Left ventricle myocardium inferior (tissue), 1 donor: ENCODE measurements at regions not wholly inside any gene's neighbourhood (a gene's known extent, or its start where the extent isn't known, plus 50 kb on each side); places are given as distances from the start of the nearest gene placed in this dataset.
A peak's percentile ranks its signal among the peaks of the same experiment; 100 is the strongest.

ENCODE experiments used
- DNase-seq: peaks from one replicate; pipeline ENCODE4 v3.0.0-alpha.2; 2020
- H3K27ac ChIP-seq: fragments of 200-600 bp; replicated peaks from 2 replicates; pipeline ENCODE4 v1.8.0; 2021
- H3K27me3 ChIP-seq: fragments of 200-600 bp; 2 replicates; pipeline ENCODE4 v1.8.0; 2021; ENCODE audit warnings: low read depth
- H3K36me3 ChIP-seq: fragments of 200-600 bp; 2 replicates; pipeline ENCODE4 v1.8.0; 2021
- H3K4me1 ChIP-seq: fragments of 200-600 bp; 2 replicates; pipeline ENCODE4 v1.8.0; 2021
- H3K4me3 ChIP-seq: fragments of 200-600 bp; 2 replicates; pipeline ENCODE4 v1.8.0; 2021; ENCODE audit warnings: mild to moderate bottlenecking, moderate library complexity
- H3K9me3 ChIP-seq: fragments of 200-600 bp; replicated peaks from 2 replicates; pipeline ENCODE4 v1.8.0; 2021
- CTCF ChIP-seq: fragments of 200-600 bp; IDR thresholded peaks from 2 replicates; pipeline ENCODE4 v1.8.0; 2021; ENCODE audit warnings: antibody characterized with exemption, mild to moderate bottlenecking, borderline replicate concordance
- intact Hi-C: fragments of 100-400 bp; cut with micrococcal nuclease; formaldehyde crosslinking; loops from one replicate; pipeline ENCODE4 v1.11.0; 2022
- donor health status: DM: no; HTN: yes; CAD: no; lungs with severe emphysema.

DNA sequence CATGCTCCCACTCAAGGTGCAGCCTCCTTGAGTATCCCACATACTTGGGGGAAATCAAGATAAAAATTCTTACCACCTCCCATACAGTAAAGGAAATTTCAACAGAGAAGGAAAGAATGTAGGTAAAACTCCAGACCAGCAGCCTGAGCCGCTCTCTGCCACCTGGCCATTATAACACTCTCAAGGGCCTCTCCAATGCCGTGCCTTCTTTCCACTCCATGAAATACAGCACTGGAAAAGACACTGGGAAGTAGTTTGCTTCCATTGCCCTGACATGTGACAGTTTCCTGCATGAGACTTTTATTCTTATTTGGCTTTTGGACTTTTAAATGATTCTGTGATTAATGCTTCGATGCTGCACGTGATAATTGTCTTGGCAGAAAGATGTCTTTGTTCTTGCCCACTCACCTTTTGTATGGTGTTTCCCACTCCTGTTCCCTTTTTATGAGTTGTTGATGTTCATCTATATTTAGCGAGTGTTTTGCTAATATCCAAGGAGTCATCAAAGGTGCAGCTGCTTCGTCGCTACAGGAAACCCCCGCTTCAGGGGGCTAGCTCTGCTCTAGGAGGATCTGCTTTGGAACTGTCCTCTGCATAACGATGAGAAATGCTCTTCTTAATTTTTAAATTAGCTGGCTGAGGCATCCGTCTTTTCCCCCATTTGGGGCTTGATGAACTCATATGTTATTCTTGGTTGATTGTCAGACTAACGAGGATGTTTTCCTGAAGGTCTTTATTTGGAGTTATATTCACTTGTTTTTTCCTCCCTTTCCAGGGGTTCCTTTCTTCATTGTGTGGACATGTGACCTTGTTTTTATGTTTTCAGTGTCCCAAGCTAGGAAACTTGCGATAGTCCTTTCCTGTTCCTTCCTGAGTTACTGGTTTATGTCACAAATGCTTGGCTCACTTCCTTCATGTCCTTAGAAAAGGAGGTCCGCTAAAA is 179.4 kb downstream of the TXNL1 start:
- intact Hi-C loops: no loop called here
- Histone ChIP-seq H3K36me3 (no peaks in the 10 kb centered on the region), H3K4me1 (peaks cover 25% of the 10 kb centered on the region), H3K9me3 (peaks cover 14% of the 10 kb centered on the region), H3K27ac (peak overlapping the region; percentile 77), H3K27me3 (no peaks in the 10 kb centered on the region), H3K4me3 (peak overlapping the region; percentile 17)
- no peak for DNase-seq
- TF ChIP-seq CTCF: no peak

GRCh38 chr18:56455874-56456273 is 182.5 kb downstream of the TXNL1 start:
- Histone ChIP-seq H3K36me3 (no peaks in the 10 kb centered on the region), H3K4me3 (no peak overlapping the region), H3K9me3 (no peaks in the 10 kb centered on the region), H3K27ac (no peak overlapping the region), H3K27me3 (no peaks in the 10 kb centered on the region), H3K4me1 (peaks cover 25% of the 10 kb centered on the region)
- TF ChIP-seq CTCF: no peak
- intact Hi-C loops: no loop called here
- DNase-seq: no peak

GRCh38 chr18:56455141-56455540 is 183.3 kb downstream of the TXNL1 start:
- no peak overlapping the region for H3K27ac ChIP-seq
- no peaks in the 10 kb centered on the region for H3K9me3 ChIP-seq
- no peaks in the 10 kb centered on the region for H3K27me3 ChIP-seq
- DNase-seq: no peak
- no peak overlapping the region for H3K4me3 ChIP-seq
- H3K4me1 ChIP-seq: peaks cover 18% of the 10 kb centered on the region
- no peak for TF ChIP-seq CTCF
- intact Hi-C loops: no loop called here
- no peaks in the 10 kb centered on the region for H3K36me3 ChIP-seq

DNA sequence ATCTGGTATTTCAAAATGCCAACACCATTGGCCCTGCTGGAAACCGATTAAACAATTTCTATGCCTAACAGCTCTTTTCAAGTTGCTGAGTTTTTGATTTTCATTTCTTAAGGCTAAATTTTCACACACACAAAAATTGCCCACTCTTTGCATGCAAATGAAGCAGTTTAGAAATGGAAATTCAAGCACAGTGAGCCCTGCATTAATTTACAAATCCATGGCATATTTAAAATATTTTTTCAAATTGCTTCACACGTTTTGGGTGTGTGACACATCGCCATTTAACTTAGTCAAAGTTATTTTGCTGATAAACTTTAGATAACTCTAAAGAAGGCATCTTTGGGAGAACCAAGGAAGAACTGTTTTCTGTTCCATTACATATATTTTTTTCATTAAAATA is 184.8 kb downstream of the TXNL1 start:
- Histone ChIP-seq H3K4me3 (no peak overlapping the region), H3K9me3 (no peaks in the 10 kb centered on the region), H3K36me3 (no peaks in the 10 kb centered on the region), H3K27me3 (no peaks in the 10 kb centered on the region), H3K4me1 (peaks cover 3% of the 10 kb centered on the region), H3K27ac (no peak overlapping the region)
- no peak for TF ChIP-seq CTCF
- intact Hi-C loops: no loop called here
- no peak for DNase-seq

- Histone ChIP-seq H3K27ac (no peak overlapping the region), H3K4me1 (peaks cover 19% of the 10 kb centered on the region), H3K4me3 (no peak overlapping the region), H3K27me3 (no peaks in the 10 kb centered on the region), H3K9me3 (no peaks in the 10 kb centered on the region), H3K36me3 (no peaks in the 10 kb centered on the region)
- no peak for TF ChIP-seq CTCF
- no peak for DNase-seq
- intact Hi-C loops: no loop called here
These were observed 187.2 kb downstream of the TXNL1 start for GRCh38 chr18:56451188-56451587.
